ENCODE measurements at regions not wholly inside any gene's neighbourhood (a gene's known extent, or its start where the extent isn't known, plus 50 kb on each side); places are given as distances from the start of the nearest gene placed in this dataset.

DNA sequence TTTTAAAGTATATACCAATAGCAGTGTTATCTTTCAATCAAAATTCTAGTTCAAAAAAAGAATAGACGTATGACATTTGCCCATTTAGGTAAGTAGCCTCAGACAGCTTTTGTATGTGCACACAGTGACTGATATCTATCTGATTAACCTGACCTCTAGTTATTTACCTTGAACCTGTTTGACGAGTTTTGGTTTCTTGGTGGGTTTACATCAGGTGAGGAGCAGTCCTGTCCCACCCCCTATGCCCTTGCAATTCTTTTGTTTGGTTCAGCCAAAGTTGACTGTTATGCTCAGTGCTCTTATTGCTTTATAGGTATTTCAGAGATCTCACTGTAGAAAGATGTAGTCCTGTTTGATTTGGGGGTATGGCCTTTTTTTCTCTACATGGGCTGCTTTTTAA is 147.2 kb downstream of the ISOC1 start:
- TF ChIP-seq FOXA2 (IDR thresholded peaks at IDR 0.05) (no peak), YY1 (IDR thresholded peaks at IDR 0.05) (no peak), TAF1 (conservative IDR thresholded peaks at IDR 0.05) (no peak), GABPA (IDR thresholded peaks at IDR 0.05 in 1 of 2, conservative IDR thresholded peaks at IDR 0.05 in 1 of 2) (no peak)
- TF ChIP-seq, protein P1, sequence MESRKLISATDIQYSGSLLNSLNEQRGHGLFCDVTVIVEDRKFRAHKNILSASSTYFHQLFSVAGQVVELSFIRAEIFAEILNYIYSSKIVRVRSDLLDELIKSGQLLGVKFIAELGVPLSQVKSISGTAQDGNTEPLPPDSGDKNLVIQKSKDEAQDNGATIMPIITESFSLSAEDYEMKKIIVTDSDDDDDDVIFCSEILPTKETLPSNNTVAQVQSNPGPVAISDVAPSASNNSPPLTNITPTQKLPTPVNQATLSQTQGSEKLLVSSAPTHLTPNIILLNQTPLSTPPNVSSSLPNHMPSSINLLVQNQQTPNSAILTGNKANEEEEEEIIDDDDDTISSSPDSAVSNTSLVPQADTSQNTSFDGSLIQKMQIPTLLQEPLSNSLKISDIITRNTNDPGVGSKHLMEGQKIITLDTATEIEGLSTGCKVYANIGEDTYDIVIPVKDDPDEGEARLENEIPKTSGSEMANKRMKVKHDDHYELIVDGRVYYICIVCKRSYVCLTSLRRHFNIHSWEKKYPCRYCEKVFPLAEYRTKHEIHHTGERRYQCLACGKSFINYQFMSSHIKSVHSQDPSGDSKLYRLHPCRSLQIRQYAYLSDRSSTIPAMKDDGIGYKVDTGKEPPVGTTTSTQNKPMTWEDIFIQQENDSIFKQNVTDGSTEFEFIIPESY (IDR thresholded peaks at IDR 0.05) = no peak
- TF ChIP-seq, protein P2, sequence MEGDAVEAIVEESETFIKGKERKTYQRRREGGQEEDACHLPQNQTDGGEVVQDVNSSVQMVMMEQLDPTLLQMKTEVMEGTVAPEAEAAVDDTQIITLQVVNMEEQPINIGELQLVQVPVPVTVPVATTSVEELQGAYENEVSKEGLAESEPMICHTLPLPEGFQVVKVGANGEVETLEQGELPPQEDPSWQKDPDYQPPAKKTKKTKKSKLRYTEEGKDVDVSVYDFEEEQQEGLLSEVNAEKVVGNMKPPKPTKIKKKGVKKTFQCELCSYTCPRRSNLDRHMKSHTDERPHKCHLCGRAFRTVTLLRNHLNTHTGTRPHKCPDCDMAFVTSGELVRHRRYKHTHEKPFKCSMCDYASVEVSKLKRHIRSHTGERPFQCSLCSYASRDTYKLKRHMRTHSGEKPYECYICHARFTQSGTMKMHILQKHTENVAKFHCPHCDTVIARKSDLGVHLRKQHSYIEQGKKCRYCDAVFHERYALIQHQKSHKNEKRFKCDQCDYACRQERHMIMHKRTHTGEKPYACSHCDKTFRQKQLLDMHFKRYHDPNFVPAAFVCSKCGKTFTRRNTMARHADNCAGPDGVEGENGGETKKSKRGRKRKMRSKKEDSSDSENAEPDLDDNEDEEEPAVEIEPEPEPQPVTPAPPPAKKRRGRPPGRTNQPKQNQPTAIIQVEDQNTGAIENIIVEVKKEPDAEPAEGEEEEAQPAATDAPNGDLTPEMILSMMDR (IDR thresholded peaks at IDR 0.05; ENCODE audit: low read depth, low read length, missing input control) = no peak
- TF ChIP-seq, protein P3, sequence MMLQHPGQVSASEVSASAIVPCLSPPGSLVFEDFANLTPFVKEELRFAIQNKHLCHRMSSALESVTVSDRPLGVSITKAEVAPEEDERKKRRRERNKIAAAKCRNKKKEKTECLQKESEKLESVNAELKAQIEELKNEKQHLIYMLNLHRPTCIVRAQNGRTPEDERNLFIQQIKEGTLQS (IDR thresholded peaks at IDR 0.05) = no peak
